ENCODE measurements at regions not wholly inside any gene's neighbourhood (a gene's known extent, or its start where the extent isn't known, plus 50 kb on each side); places are given as distances from the start of the nearest gene placed in this dataset.

GRCh38 chr3:3586336-3586735, 212.9 kb upstream of the LRRN1 start:
- no peak for TF ChIP-seq CTCF (IDR thresholded peaks at IDR 0.05)
- TF ChIP-seq POLR2A (IDR thresholded peaks at IDR 0.05) = no peak
- Histone ChIP-seq H3K36me3 (no peaks in the 10 kb centered on the region), H3K27me3 (no peaks in the 10 kb centered on the region), H3K4me1 (no peaks in the 10 kb centered on the region), H3K4me3 (no peak overlapping the region), H3K9me3 (no peaks in the 10 kb centered on the region), H3K27ac (no peak overlapping the region)
- DNase-seq = no peak
- intact Hi-C loops (cut with DNase I; ENCODE audit: low total_unique reads) = no loop called here

GRCh38 chr3:3579658-3580057, 219.6 kb upstream of the LRRN1 start:
- TF ChIP-seq POLR2A (IDR thresholded peaks at IDR 0.05) (no peak), CTCF (IDR thresholded peaks at IDR 0.05) (no peak)
- H3K4me1 ChIP-seq = no peaks in the 10 kb centered on the region

GRCh38 chr3:3578718-3579117, 220.5 kb upstream of the LRRN1 start:
- DNase-seq = no peak
- no peaks in the 10 kb centered on the region for H3K4me1 ChIP-seq
- TF ChIP-seq CTCF (IDR thresholded peaks at IDR 0.05) (no peak), POLR2A (IDR thresholded peaks at IDR 0.05) (no peak)
- H3K9me3 ChIP-seq = no peaks in the 10 kb centered on the region
- H3K27me3 ChIP-seq = no peaks in the 10 kb centered on the region
- H3K4me3 ChIP-seq = no peak overlapping the region
- H3K36me3 ChIP-seq = no peaks in the 10 kb centered on the region
- intact Hi-C loops (cut with DNase I; ENCODE audit: low total_unique reads) = no loop called here
- no peak overlapping the region for H3K27ac ChIP-seq

More at GRCh38 chr3:3579658-3580057, 219.6 kb upstream of the LRRN1 start:
- Histone ChIP-seq H3K27ac (no peak overlapping the region), H3K36me3 (no peaks in the 10 kb centered on the region), H3K4me3 (no peak overlapping the region), H3K27me3 (no peaks in the 10 kb centered on the region), H3K9me3 (no peaks in the 10 kb centered on the region)
- no peak for DNase-seq
- intact Hi-C loops (cut with DNase I; ENCODE audit: low total_unique reads) = no loop called here

GRCh38 chr3:3577823-3578222, 221.4 kb upstream of the LRRN1 start:
- Histone ChIP-seq H3K4me3 (no peak overlapping the region), H3K27me3 (no peaks in the 10 kb centered on the region), H3K4me1 (no peaks in the 10 kb centered on the region), H3K36me3 (no peaks in the 10 kb centered on the region), H3K27ac (no peak overlapping the region), H3K9me3 (no peaks in the 10 kb centered on the region)
- intact Hi-C loops (cut with DNase I; ENCODE audit: low total_unique reads) = no loop called here
- no peak for TF ChIP-seq POLR2A (IDR thresholded peaks at IDR 0.05)
- no peak for TF ChIP-seq CTCF (IDR thresholded peaks at IDR 0.05)
- no peak for DNase-seq

GRCh38 chr3:3573341-3573740, 225.9 kb upstream of the LRRN1 start:
- H3K27ac ChIP-seq = no peak overlapping the region
- intact Hi-C loops (cut with DNase I; ENCODE audit: low total_unique reads) = no loop called here

More at GRCh38 chr3:3573341-3573740, 225.9 kb upstream of the LRRN1 start:
- no peaks in the 10 kb centered on the region for H3K27me3 ChIP-seq
- no peak overlapping the region for H3K4me3 ChIP-seq
- no peaks in the 10 kb centered on the region for H3K9me3 ChIP-seq
- H3K36me3 ChIP-seq = no peaks in the 10 kb centered on the region
- no peaks in the 10 kb centered on the region for H3K4me1 ChIP-seq
- DNase-seq = no peak
- TF ChIP-seq CTCF (IDR thresholded peaks at IDR 0.05) = no peak
- TF ChIP-seq POLR2A (IDR thresholded peaks at IDR 0.05) = no peak

Measured in uterus (tissue), 3 donors.